ENCODE measurements at regions not wholly inside any gene's neighbourhood (a gene's known extent, or its start where the extent isn't known, plus 50 kb on each side); places are given as distances from the start of the nearest gene placed in this dataset.

DNA sequence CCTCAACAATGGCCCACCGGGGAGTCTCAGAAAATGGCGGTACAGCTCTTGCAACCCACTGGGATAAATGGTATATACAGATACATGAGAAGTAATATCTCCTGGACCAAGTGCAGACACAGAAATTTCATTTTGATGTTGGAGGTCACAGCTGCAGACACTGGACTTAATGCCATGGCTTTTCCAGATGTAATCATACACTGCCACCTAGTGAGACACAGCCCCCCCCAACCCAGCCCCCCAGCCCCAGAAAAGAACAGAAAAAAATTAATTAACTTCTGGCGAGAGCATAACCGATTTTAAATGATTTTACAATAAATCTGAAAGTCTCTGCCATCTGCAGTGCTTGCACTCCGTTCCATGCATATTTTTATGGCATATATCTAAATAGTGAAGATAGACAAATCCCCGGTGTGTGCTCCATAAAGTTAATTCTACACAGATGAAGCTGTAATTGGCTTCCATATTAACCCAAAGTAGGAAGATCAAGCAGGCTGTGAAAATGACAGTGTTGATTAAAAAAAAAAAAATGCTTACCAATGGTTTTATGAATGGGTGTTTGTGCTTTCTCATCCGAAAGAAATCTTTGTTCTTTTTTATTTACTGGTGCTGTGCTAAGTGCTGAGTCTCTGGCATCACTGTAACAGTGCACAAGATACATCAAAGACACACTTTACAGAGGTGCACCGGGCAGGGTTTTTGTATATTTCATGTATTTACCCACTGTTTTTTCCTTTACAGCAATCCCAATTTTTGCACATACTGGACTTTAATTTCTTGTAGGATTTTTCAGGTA, 804.1 kb downstream of the TFAP2A start:
- TF ChIP-seq CTCF (IDR thresholded peaks at IDR 0.05): no peak
- no peak for TF ChIP-seq POLR2A (IDR thresholded peaks at IDR 0.05)

All from vagina (tissue), 2 donors.